Astrocyte of the hippocampus (primary cell): ENCODE measurements at regions not wholly inside any gene's neighbourhood (a gene's known extent, or its start where the extent isn't known, plus 50 kb on each side); places are given as distances from the start of the nearest gene placed in this dataset.

ENCODE experiments used
- DNase-seq: peaks from one replicate; pipeline ENCODE4 v3.0.0; 2011; ENCODE audit warnings: low read depth, low spot score

- DNase-seq = no peak
Observed at GRCh38 chr13:82438320-82438719, 1444.0 kb downstream of the SLITRK1 start.

GRCh38 chr13:82436099-82436585 lies 1446.1 kb downstream of the SLITRK1 start:
- DNase-seq = no peak

GRCh38 chr13:82432949-82433348 lies 1449.3 kb downstream of the SLITRK1 start:
- DNase-seq = no peak

- DNase-seq = no peak
Observed at GRCh38 chr13:82412749-82413148, 1469.5 kb downstream of the SLITRK1 start.

- no peak for DNase-seq
Observed at GRCh38 chr13:82407321-82407720, 1475.0 kb downstream of the SLITRK1 start.

- no peak for DNase-seq
Observed at GRCh38 chr13:82374719-82375118, 1507.6 kb downstream of the SLITRK1 start.

- peak; percentile 6 for DNase-seq
Observed at GRCh38 chr13:82370316-82370715, 1512.0 kb downstream of the SLITRK1 start.

- DNase-seq = no peak
Observed at GRCh38 chr13:82364525-82364924, 1517.7 kb downstream of the SLITRK1 start.

GRCh38 chr13:82358284-82358683 lies 1524.0 kb downstream of the SLITRK1 start:
- no peak for DNase-seq

GRCh38 chr13:82356667-82357410 lies 1525.4 kb downstream of the SLITRK1 start:
- no peak for DNase-seq

GRCh38 chr13:82344867-82345266 lies 1537.4 kb downstream of the SLITRK1 start:
- no peak for DNase-seq

GRCh38 chr13:82341116-82341515 lies 1541.2 kb downstream of the SLITRK1 start:
- no peak for DNase-seq

- DNase-seq = peak; percentile 9
Observed at GRCh38 chr13:82330499-82330898, 1551.8 kb downstream of the SLITRK1 start.

- no peak for DNase-seq
Observed at GRCh38 chr13:82323101-82323500, 1559.2 kb downstream of the SLITRK1 start.

- no peak for DNase-seq
Observed at GRCh38 chr13:82305588-82305987, 1576.7 kb downstream of the SLITRK1 start.

- DNase-seq = no peak
Observed at GRCh38 chr13:82298106-82298505, 1584.2 kb downstream of the SLITRK1 start.

GRCh38 chr13:82294226-82294625 lies 1588.0 kb downstream of the SLITRK1 start:
- no peak for DNase-seq

GRCh38 chr13:82292334-82292733 lies 1589.9 kb downstream of the SLITRK1 start:
- DNase-seq = no peak

- no peak for DNase-seq
Observed at GRCh38 chr13:82291852-82292251, 1590.4 kb downstream of the SLITRK1 start.

GRCh38 chr13:82275644-82276043 lies 1606.6 kb downstream of the SLITRK1 start:
- no peak for DNase-seq

- DNase-seq = no peak
Observed at GRCh38 chr13:82259284-82259683, 1623.0 kb downstream of the SLITRK1 start.

GRCh38 chr13:82257790-82258507 lies 1624.3 kb downstream of the SLITRK1 start:
- DNase-seq = no peak

GRCh38 chr13:82248762-82249161 lies 1633.5 kb downstream of the SLITRK1 start:
- no peak for DNase-seq
